CD14-positive monocyte (primary cell): ENCODE measurements at regions not wholly inside any gene's neighbourhood (a gene's known extent, or its start where the extent isn't known, plus 50 kb on each side); places are given as distances from the start of the nearest gene placed in this dataset.

Experiments used
- DNase-seq, 3 donors: peaks; one replicate each; pipeline ENCODE4 v3.0.0-alpha.2; 2011 to 2022
- H2AFZ ChIP-seq: 2 replicates; pipeline ENCODE4 v1.6.0; 2012; ENCODE audit warnings: mild to moderate bottlenecking, low read depth, low read length, inconsistent platforms; ENCODE audit not compliant: insufficient read depth, poor library complexity, severe bottlenecking
- H3K27ac ChIP-seq, 2 donors: 1 replicate in 1 of 2; 2 replicates in 1 of 2; pipeline ENCODE4 v1.5.1; 2012 to 2013; ENCODE audit warnings: low read length in 2 of 2, control low read depth in 1 of 2, inconsistent platforms in 1 of 2, low read depth in 1 of 2, mild to moderate bottlenecking in 1 of 2
- H3K27me3 ChIP-seq, 2 donors: one replicate each; pipeline versions ENCODE4 v1.6.0 to v1.6.1; 2011 to 2013; ENCODE audit warnings: low read length in 2 of 2; ENCODE audit not compliant: control insufficient read depth in 2 of 2, insufficient read depth in 2 of 2
- H3K36me3 ChIP-seq, 2 donors: replicated peaks in 1 of 2; 1 replicate in 1 of 2; 2 replicates in 1 of 2; pipeline versions ENCODE4 v1.5.1 to v1.6.1; 2012 to 2013; ENCODE audit warnings: low read length in 2 of 2, control low read depth in 1 of 2, inconsistent platforms in 1 of 2, mild to moderate bottlenecking in 1 of 2; ENCODE audit not compliant: insufficient read depth in 2 of 2, control insufficient read depth in 1 of 2
- H3K4me1 ChIP-seq, 2 donors: 1 replicate in 1 of 2; 2 replicates in 1 of 2; pipeline versions ENCODE4 v1.5.1 to v1.6.1; 2012 to 2013; ENCODE audit warnings: low read length in 2 of 2, control low read depth in 1 of 2, inconsistent platforms in 1 of 2, mild to moderate bottlenecking in 1 of 2, moderate library complexity in 1 of 2; ENCODE audit not compliant: insufficient read depth in 2 of 2, control insufficient read depth in 1 of 2
- H3K4me2 ChIP-seq: replicated peaks from 2 replicates; pipeline ENCODE3; 2012; ENCODE audit warnings: low read length, moderate library complexity, mild to moderate bottlenecking; ENCODE audit not compliant: poor library complexity, severe bottlenecking; ENCODE audit errors: extremely low read depth
- H3K4me3 ChIP-seq, 3 experiments: fragments of 200-600 bp in 1 of 3; sonication (generic) in 1 of 3; replicated peaks in 1 of 3; 1 replicate in 2 of 3; 2 replicates in 1 of 3; pipeline ENCODE4 v1.5.1; 2011 to 2013; ENCODE audit warnings: low read length in 3 of 3, mild to moderate bottlenecking in 3 of 3, control low read depth in 2 of 3, low read depth in 2 of 3, inconsistent platforms in 1 of 3, moderate library complexity in 1 of 3
- H3K79me2 ChIP-seq: 2 replicates; pipeline ENCODE4 v1.6.0; 2012; ENCODE audit warnings: mild to moderate bottlenecking, control low read depth, inconsistent platforms, low read length, moderate library complexity; ENCODE audit not compliant: insufficient read depth
- H3K9ac ChIP-seq: 2 replicates; pipeline ENCODE4 v1.6.0; 2017; ENCODE audit warnings: low read length, mild to moderate bottlenecking; ENCODE audit not compliant: insufficient read depth, poor library complexity, severe bottlenecking
- H3K9me3 ChIP-seq, 2 donors: replicated peaks in 1 of 2; 1 replicate in 1 of 2; 2 replicates in 1 of 2; pipeline versions ENCODE4 v1.5.1 to v1.6.1; 2012 to 2013; ENCODE audit warnings: low read length in 2 of 2, control low read depth in 1 of 2; ENCODE audit not compliant: control insufficient read depth in 1 of 2, insufficient read depth in 1 of 2
- H4K20me1 ChIP-seq: 2 replicates; pipeline ENCODE4 v1.6.0; 2012; ENCODE audit warnings: mild to moderate bottlenecking, low read length, control low read depth, moderate library complexity; ENCODE audit not compliant: insufficient read depth
- H3K27ac Mint-ChIP-seq, 7 donors: one replicate each; pipeline ENCODE4 v1.8.0; 2020; ENCODE audit warnings: mild to moderate bottlenecking in 7 of 7, mixed read lengths in 7 of 7, moderate library complexity in 6 of 7, inconsistent platforms in 2 of 7
- H3K27me3 Mint-ChIP-seq, 3 donors: one replicate each; pipeline ENCODE4 v1.8.0; 2021 to 2022; ENCODE audit warnings: low read depth in 3 of 3, mild to moderate bottlenecking in 3 of 3, mixed read lengths in 3 of 3, moderate library complexity in 3 of 3, inconsistent platforms in 1 of 3
- H3K36me3 Mint-ChIP-seq, 2 donors: one replicate each; pipeline ENCODE4 v1.8.0; 2020; ENCODE audit warnings: mixed read lengths in 2 of 2, inconsistent platforms in 1 of 2, mild to moderate bottlenecking in 1 of 2
- H3K4me1 Mint-ChIP-seq: one replicate; pipeline ENCODE4 v1.8.0; 2020; ENCODE audit warnings: mild to moderate bottlenecking, mixed read lengths
- H3K4me3 Mint-ChIP-seq, 2 donors: one replicate each; pipeline ENCODE4 v1.8.0; 2020; ENCODE audit warnings: mild to moderate bottlenecking in 2 of 2, mixed read lengths in 2 of 2, moderate library complexity in 1 of 2
- H3K9me3 Mint-ChIP-seq, 7 donors: one replicate each; pipeline ENCODE4 v1.8.0; 2020 to 2022; ENCODE audit warnings: mixed read lengths in 7 of 7, mild to moderate bottlenecking in 6 of 7, moderate library complexity in 6 of 7, inconsistent platforms in 2 of 7
- WGBS: methylation state at CpG from one replicate; pipeline ENCODE4 v1.1.5; 2013; ENCODE audit warnings: missing lambda C conversion rate; ENCODE audit not compliant: insufficient coverage; 5-methylcytosine and 5-hydroxymethylcytosine counted together
- intact Hi-C, 2 donors: fragments of 100-400 bp; cut with micrococcal nuclease; formaldehyde crosslinking; loops; one replicate each; pipeline versions ENCODE4 v1.15.0 to v1.15.1; 2023
- TF ChIP-seq, protein P1 (sequence below): fragments of 200-600 bp; IDR thresholded peaks from one replicate; pipeline ENCODE4 v1.8.0; 2022; ENCODE audit warnings: antibody characterized with exemption, mild to moderate bottlenecking

DNA sequence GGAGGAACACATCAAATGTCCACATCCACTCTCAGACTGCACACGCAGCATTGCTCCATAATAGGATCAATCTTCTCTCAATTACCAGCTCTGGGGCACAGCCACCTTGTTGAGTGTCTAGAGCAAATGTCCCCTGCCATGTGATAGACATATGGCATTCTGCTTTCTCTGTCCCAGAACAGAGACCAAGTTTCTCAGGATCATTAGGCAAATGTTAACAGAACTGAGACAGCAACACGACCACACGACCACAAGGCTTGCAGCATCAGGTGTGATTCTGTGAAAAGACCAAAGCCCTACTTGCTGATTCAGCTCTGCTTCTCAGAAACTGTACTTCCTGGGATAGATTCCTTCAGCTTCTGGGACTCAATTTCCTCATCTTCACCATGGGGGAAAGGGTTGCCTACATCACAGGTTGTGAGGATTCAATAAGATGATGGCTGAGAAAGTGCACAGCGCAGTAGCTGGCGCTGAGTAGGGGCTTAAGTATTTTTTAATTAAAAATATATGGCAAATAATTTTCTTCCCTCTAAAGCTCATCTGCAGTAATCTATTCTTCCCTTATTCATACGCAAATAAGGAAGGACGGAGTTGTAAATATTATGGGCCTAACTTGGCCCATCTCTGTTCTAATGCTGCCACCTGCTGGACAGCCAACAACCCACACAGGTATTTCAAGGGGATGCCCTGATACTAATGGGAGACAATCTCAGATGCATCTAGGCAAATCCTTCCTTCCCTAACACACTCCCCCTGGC lies 54.3 kb upstream of the USP47 start:
- Histone ChIP-seq H3K27me3 (peaks cover under 1 to 2% of the 10 kb centered on the region in 2 donors), H3K4me1 (no peaks in the 10 kb centered on the region), H3K79me2 (no peaks in the 10 kb centered on the region), H2AFZ (no peak overlapping the region), H3K9ac (no peak overlapping the region), H3K4me3 (no peak overlapping the region), H3K4me2 (no peak overlapping the region), H4K20me1 (no peaks in the 10 kb centered on the region), H3K9me3 (no peaks in the 10 kb centered on the region), H3K27ac (no peak overlapping the region), H3K36me3 (no peaks in the 10 kb centered on the region)
- WGBS: 83% methylated on average over 2 of the region's 7 CpGs
- peak; percentile 55 to 66 (median 64) for DNase-seq
- Mint-ChIP-seq H3K27me3 (peaks cover 2 to 12% (median 10%) of the 10 kb centered on the region in 3 donors), H3K36me3 (no peaks in the 10 kb centered on the region), H3K27ac (peak overlapping the region in 1 of 7 donors; percentile 53), H3K9me3 (no peaks in the 10 kb centered on the region), H3K4me3 (no peak overlapping the region), H3K4me1 (peaks cover 6% of the 10 kb centered on the region)
- TF ChIP-seq, protein P1, sequence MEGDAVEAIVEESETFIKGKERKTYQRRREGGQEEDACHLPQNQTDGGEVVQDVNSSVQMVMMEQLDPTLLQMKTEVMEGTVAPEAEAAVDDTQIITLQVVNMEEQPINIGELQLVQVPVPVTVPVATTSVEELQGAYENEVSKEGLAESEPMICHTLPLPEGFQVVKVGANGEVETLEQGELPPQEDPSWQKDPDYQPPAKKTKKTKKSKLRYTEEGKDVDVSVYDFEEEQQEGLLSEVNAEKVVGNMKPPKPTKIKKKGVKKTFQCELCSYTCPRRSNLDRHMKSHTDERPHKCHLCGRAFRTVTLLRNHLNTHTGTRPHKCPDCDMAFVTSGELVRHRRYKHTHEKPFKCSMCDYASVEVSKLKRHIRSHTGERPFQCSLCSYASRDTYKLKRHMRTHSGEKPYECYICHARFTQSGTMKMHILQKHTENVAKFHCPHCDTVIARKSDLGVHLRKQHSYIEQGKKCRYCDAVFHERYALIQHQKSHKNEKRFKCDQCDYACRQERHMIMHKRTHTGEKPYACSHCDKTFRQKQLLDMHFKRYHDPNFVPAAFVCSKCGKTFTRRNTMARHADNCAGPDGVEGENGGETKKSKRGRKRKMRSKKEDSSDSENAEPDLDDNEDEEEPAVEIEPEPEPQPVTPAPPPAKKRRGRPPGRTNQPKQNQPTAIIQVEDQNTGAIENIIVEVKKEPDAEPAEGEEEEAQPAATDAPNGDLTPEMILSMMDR: peak; percentile 83
- intact Hi-C loops: loop anchor here (5.0 to 10.0 kb wide), 6 partner anchors 495 to 993 kb away; no protein-coding TSS in a partner anchor

DNA sequence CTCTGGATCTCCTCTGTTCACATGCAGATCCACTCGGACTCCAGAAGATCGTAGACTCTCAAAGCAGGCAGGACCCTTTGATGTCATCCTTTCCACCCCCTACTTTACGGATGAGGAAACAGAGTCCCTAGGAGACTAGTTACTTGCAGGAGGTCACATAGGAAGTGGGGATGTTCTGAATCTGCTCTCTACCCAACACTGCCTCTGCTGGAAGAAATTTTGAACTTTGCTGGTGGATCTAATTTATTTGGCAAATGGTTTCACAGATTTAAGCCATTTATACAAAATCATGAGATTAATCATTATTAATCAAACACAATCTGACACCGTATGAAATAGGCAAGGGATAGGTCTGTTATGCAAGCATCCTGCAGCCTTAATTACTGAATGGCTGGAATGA lies 55.0 kb upstream of the USP47 start:
- peaks cover 2 to 12% (median 8%) of the 10 kb centered on the region in 3 donors for H3K27me3 Mint-ChIP-seq

More for the DNA sequence above, 55.0 kb upstream of the USP47 start:
- peaks cover 0 to 2% of the 10 kb centered on the region in 2 donors for H3K27me3 ChIP-seq
- intact Hi-C loops: loop anchor here (5.0 to 10.0 kb wide), 6 partner anchors 496 to 992 kb away; no protein-coding TSS in a partner anchor
- no peaks in the 10 kb centered on the region for H3K36me3 ChIP-seq
- H3K4me2 ChIP-seq: no peak overlapping the region
- no peak overlapping the region for H3K4me3 ChIP-seq
- Mint-ChIP-seq H3K9me3 (no peaks in the 10 kb centered on the region), H3K4me1 (peaks cover 6% of the 10 kb centered on the region), H3K4me3 (no peak overlapping the region), H3K27ac (no peak overlapping the region), H3K36me3 (no peaks in the 10 kb centered on the region)
- no peaks in the 10 kb centered on the region for H4K20me1 ChIP-seq
- no peak for DNase-seq
- H3K9ac ChIP-seq: no peak overlapping the region
- H3K4me1 ChIP-seq: no peaks in the 10 kb centered on the region
- no peak overlapping the region for H2AFZ ChIP-seq
- no peak overlapping the region for H3K27ac ChIP-seq
- TF ChIP-seq, protein P1: no peak
- 80% methylated on average over 1 of the region's 4 CpGs for WGBS
- no peaks in the 10 kb centered on the region for H3K79me2 ChIP-seq
- no peaks in the 10 kb centered on the region for H3K9me3 ChIP-seq
